HCT116 (cell line): ENCODE measurements at regions not wholly inside any gene's neighbourhood (a gene's known extent, or its start where the extent isn't known, plus 50 kb on each side); places are given as distances from the start of the nearest gene placed in this dataset.

ENCODE experiments used
- ATAC-seq: fragments of 200-7000 bp; cut with Tn5 transposase; 2 replicates; pipeline ENCODE4 v1.9.1; 2020; ENCODE audit warnings: mild to moderate bottlenecking, moderate library complexity
- BruUV-seq: library from RNA; stranded (reverse); fragments of 400-500 nt; replicated peaks from 2 replicates; lab custom pipeline; 2021; lab: Mats Ljungman, UMichigan
- CTCF ChIA-PET: fragments of 300-600 bp; sonication (Branson Sonifier 250); formaldehyde crosslinking; loops from one replicate; lab custom pipeline; 2021; ENCODE audit warnings: antibody characterized with exemption; lab: Charles Lee
- POLR2A ChIA-PET: fragments of 300-600, 350-600 bp; sonication (Branson Sonifier 250); formaldehyde crosslinking; loops from one replicate; lab custom pipeline; 2021; ENCODE audit warnings: antibody characterized with exemption; lab: Charles Lee
- RAD21 ChIA-PET, 2 experiments: fragments of 300-600 bp; sonication (Branson Sonifier 250); formaldehyde crosslinking; loops; one replicate each; lab custom pipeline; 2023; ENCODE audit warnings: low total read pairs in 2 of 2; ENCODE audit not compliant: uncharacterized antibody in 2 of 2, unreplicated experiment in 2 of 2, low non-redundant PET in 1 of 2; lab: Charles Lee
- DNase-seq: peaks from one replicate; pipeline ENCODE4 v3.0.0-alpha.2; 2010; ENCODE audit warnings: low read depth, low spot score
- H2AFZ ChIP-seq: fragments of 200-600 bp; shearing (Covaris generic), sonication (generic); 2 replicates; pipeline ENCODE4 v1.6.1; 2017; ENCODE audit warnings: low read depth, mixed run types, mixed read lengths, antibody characterized with exemption, low read length; ENCODE audit not compliant: poor library complexity, severe bottlenecking
- H3K27ac ChIP-seq: 2 replicates; pipeline ENCODE4 v1.5.1; 2012; ENCODE audit warnings: low read depth, low read length
- H3K27me3 ChIP-seq: fragments of 200-600 bp; sonication (generic); 2 replicates; pipeline ENCODE4 v1.6.1; 2016; ENCODE audit warnings: mixed run types, low read length, mixed read lengths; ENCODE audit not compliant: insufficient read depth
- H3K36me3 ChIP-seq, 2 experiments: fragments of 200-500 bp in 1 of 2; fragments of 200-600 bp in 1 of 2; sonication (Bioruptor generic) in 1 of 2; sonication (generic) in 1 of 2; 2 replicates each; pipeline versions ENCODE4 v1.5.1 to v1.6.1; 2014 to 2016; ENCODE audit warnings: low read length in 2 of 2, inconsistent platforms in 1 of 2, mixed read lengths in 1 of 2, mixed run types in 1 of 2; ENCODE audit not compliant: insufficient read depth in 2 of 2, control insufficient read depth in 1 of 2
- H3K4me1 ChIP-seq, 2 experiments: fragments of 200-600 bp in 1 of 2; sonication (generic) in 1 of 2; 2 replicates each; pipeline versions ENCODE4 v1.5.1 to v1.6.1; 2012 to 2017; ENCODE audit warnings: low read length in 2 of 2, inconsistent platforms in 1 of 2, mild to moderate bottlenecking in 1 of 2, mixed read lengths in 1 of 2, mixed run types in 1 of 2, moderate library complexity in 1 of 2; ENCODE audit not compliant: insufficient read depth in 2 of 2, control insufficient read depth in 1 of 2
- H3K4me2 ChIP-seq: fragments of 200-600 bp; sonication (generic); 2 replicates; pipeline ENCODE4 v1.6.1; 2017; ENCODE audit warnings: mixed run types, low read length, mixed read lengths
- H3K4me3 ChIP-seq, 2 experiments: fragments of 200-600 bp in 1 of 2; sonication (generic) in 1 of 2; replicated peaks in 1 of 2; 2 replicates each; pipeline ENCODE4 v1.5.1; 2011 to 2016; ENCODE audit warnings: low read length in 2 of 2, control low read depth in 1 of 2, low read depth in 1 of 2, mild to moderate bottlenecking in 1 of 2, mixed read lengths in 1 of 2, mixed run types in 1 of 2
- H3K79me2 ChIP-seq: fragments of 200-600 bp; sonication (generic); 2 replicates; pipeline ENCODE4 v1.6.1; 2017; ENCODE audit warnings: mild to moderate bottlenecking, mixed run types, low read length, moderate library complexity, mixed read lengths; ENCODE audit not compliant: insufficient read depth
- H3K9ac ChIP-seq: fragments of 200-600 bp; sonication (generic); 2 replicates; pipeline ENCODE4 v1.6.1; 2016; ENCODE audit warnings: low read length, mixed read lengths
- H3K9me2 ChIP-seq: fragments of 200-600 bp; sonication (generic), shearing (Covaris generic); 2 replicates; pipeline ENCODE4 v1.6.1; 2017; ENCODE audit warnings: mixed run types, mild to moderate bottlenecking, moderate library complexity; ENCODE audit not compliant: insufficient read depth
- H3K9me3 ChIP-seq, 2 experiments: fragments of 200-500 bp in 1 of 2; fragments of 200-600 bp in 1 of 2; sonication (Bioruptor generic) in 1 of 2; sonication (generic) in 1 of 2; 2 replicates each; pipeline ENCODE4 v1.6.1; 2014 to 2017; ENCODE audit warnings: low read length in 2 of 2, mixed read lengths in 2 of 2, inconsistent platforms in 1 of 2, low read depth in 1 of 2, mild to moderate bottlenecking in 1 of 2, mixed run types in 1 of 2, moderate library complexity in 1 of 2; ENCODE audit not compliant: control insufficient read depth in 1 of 2, insufficient read depth in 1 of 2
- H4K20me1 ChIP-seq: fragments of 200-600 bp; sonication (generic), shearing (Covaris generic); 2 replicates; pipeline ENCODE4 v1.6.1; 2017; ENCODE audit warnings: mixed run types, mild to moderate bottlenecking, moderate library complexity; ENCODE audit not compliant: insufficient read depth
- CBX3 ChIP-seq: IDR thresholded peaks from 2 replicates; pipeline ENCODE4 v1.6.1; 2012; ENCODE audit warnings: low read depth
- CEBPB ChIP-seq: IDR thresholded peaks from 2 replicates; pipeline ENCODE4 v1.6.1; 2012; ENCODE audit warnings: low read depth
- EGR1 ChIP-seq: IDR thresholded peaks from 2 replicates; pipeline ENCODE4 v1.6.1; 2012; ENCODE audit warnings: low read depth
- EZH2 ChIP-seq: fragments of 200-600 bp; sonication (generic); IDR thresholded peaks from 2 replicates; pipeline ENCODE4 v1.6.1; 2017; ENCODE audit warnings: antibody characterized with exemption, mixed run types
- FOSL1 ChIP-seq: IDR thresholded peaks from 2 replicates; pipeline ENCODE4 v1.6.1; 2012; ENCODE audit warnings: low read depth
- POLR2A ChIP-seq: IDR thresholded peaks from 2 replicates; pipeline ENCODE4 v1.7.0; 2011; ENCODE audit warnings: borderline replicate concordance; ENCODE audit not compliant: insufficient read depth, insufficient read length; ENCODE audit errors: extremely low read depth
- RAD21 ChIP-seq: IDR thresholded peaks from 2 replicates; pipeline ENCODE4 v1.6.1; 2012; ENCODE audit warnings: low read depth, mild to moderate bottlenecking
- SIN3A ChIP-seq: IDR thresholded peaks from 2 replicates; pipeline ENCODE4 v1.6.1; 2012; ENCODE audit warnings: low read depth
- SP1 ChIP-seq: IDR thresholded peaks from 2 replicates; pipeline ENCODE4 v1.6.1; 2012; ENCODE audit warnings: low read depth
- SRF ChIP-seq: IDR thresholded peaks from 2 replicates; pipeline ENCODE4 v1.6.1; 2012; ENCODE audit warnings: low read depth
- YY1 ChIP-seq: IDR thresholded peaks from 2 replicates; pipeline ENCODE4 v1.6.1; 2011; ENCODE audit warnings: low read length, low read depth, moderate library complexity, mild to moderate bottlenecking; ENCODE audit not compliant: insufficient replicate concordance; ENCODE audit errors: extremely low read depth
- ZFX ChIP-seq: fragments of 450-650 bp; IDR thresholded peaks from 2 replicates; pipeline ENCODE4 v1.6.1; 2017
- ZNF274 ChIP-seq: fragments of 200-500 bp; sonication (Bioruptor generic); IDR thresholded peaks from 2 replicates; pipeline ENCODE4 v1.6.1; 2014; ENCODE audit warnings: mild to moderate bottlenecking, low read depth, low read length, inconsistent platforms
- intact Hi-C: fragments of 100-400 bp; cut with micrococcal nuclease; formaldehyde crosslinking; loops from 2 replicates; pipeline ENCODE4 v1.10.0; 2022
- TF ChIP-seq, protein P1 (sequence below): IDR thresholded peaks from 2 replicates; pipeline ENCODE4 v1.6.1; 2012
- TF ChIP-seq, protein P2 (sequence below): IDR thresholded peaks from 2 replicates; pipeline ENCODE4 v1.6.1; 2012
- TF ChIP-seq, protein P3 (sequence below), 3 experiments: fragments of 200-600 bp in 1 of 3; sonication (generic) in 1 of 3; IDR thresholded peaks in 2 of 3; conservative IDR thresholded peaks in 1 of 3; 2 replicates each; pipeline ENCODE4 v1.5.1; 2012 to 2017; ENCODE audit warnings: low read depth in 2 of 3, low read length in 2 of 3, antibody characterized with exemption in 1 of 3, borderline replicate concordance in 1 of 3, control low read depth in 1 of 3, mild to moderate bottlenecking in 1 of 3, mixed read lengths in 1 of 3, mixed run types in 1 of 3, moderate library complexity in 1 of 3; ENCODE audit not compliant: insufficient read depth in 1 of 3
- TF ChIP-seq, protein P4 (sequence below): IDR thresholded peaks from 2 replicates; pipeline ENCODE4 v1.6.1; 2011; ENCODE audit warnings: mild to moderate bottlenecking, low read length, moderate library complexity; ENCODE audit not compliant: insufficient replicate concordance; ENCODE audit errors: extremely low read depth

DNA sequence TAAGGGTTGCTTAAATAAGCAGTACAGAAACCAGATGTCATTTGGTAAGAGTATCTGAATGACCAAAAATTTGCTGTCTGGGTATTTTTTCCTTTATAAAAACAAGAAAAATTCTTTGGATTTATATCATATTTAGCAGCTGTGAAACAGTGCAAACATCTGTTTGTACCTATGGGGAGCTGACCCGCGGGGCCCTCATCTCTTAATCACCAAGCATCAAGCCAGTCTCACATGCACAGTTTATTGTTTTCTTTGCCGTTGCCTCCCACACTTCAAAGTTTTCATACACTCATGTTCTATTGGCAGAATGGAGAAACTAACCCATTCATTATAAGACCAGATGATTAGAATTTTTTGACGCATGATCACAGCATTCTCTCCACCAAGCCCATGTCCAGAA is 142.2 kb downstream of the BMP4 start:
- no peak overlapping the region for H2AFZ ChIP-seq
- intact Hi-C loops = no loop called here
- DNase-seq (no peak), ATAC-seq (no peak)
- ChIA-PET POLR2A (no interaction called here), CTCF (no interaction called here)
- H4K20me1 ChIP-seq = no peaks in the 10 kb centered on the region
- peaks cover 0 to 11% of the 10 kb centered on the region in 2 experiments; a peak in 3 of 4 replicates for H3K4me1 ChIP-seq
- H3K9ac ChIP-seq = no peak overlapping the region
- no peaks in the 10 kb centered on the region for H3K9me3 ChIP-seq
- H3K27ac ChIP-seq = no peak overlapping the region
- no peaks in the 10 kb centered on the region for H3K27me3 ChIP-seq
- H3K79me2 ChIP-seq = peaks cover 4% of the 10 kb centered on the region; the same call in 1 of the 2 replicates
- no peak overlapping the region for H3K4me2 ChIP-seq
- H3K4me3 ChIP-seq = no peak overlapping the region
- TF ChIP-seq SRF (no peak), EZH2 (no peak), EGR1 (no peak), SP1 (no peak), YY1 (no peak)
- TF ChIP-seq, all 23 proteins: peak for 0
- no TSS peak for BruUV-seq
- Histone ChIP-seq H3K36me3 (no peaks in the 10 kb centered on the region), H3K9me2 (no peaks in the 10 kb centered on the region)
- RAD21 ChIA-PET = no interaction called here

DNA sequence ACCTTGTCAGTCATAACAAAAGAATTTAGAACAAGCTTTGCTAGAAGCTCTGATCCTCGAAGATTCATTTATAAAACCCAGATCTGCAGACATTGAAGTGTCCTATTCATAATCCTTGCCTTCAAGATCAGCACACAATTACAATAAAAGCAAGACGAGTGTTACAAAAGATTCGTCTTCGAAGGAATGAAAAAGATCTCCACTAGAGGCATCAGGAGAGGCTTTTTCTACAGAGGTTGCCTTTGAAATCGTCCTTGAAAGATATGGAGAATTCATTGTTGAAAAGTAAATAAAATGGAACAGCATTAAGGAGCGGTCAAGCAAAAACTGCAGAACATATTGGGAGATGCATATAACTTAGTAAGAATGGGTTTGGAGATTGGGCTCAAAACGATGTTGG is 146.4 kb downstream of the BMP4 start:
- no peaks in the 10 kb centered on the region for H3K9me2 ChIP-seq
- H3K9me3 ChIP-seq = no peaks in the 10 kb centered on the region
- ChIA-PET RAD21 (no interaction called here), CTCF (no interaction called here), POLR2A (no interaction called here)
- no peaks in the 10 kb centered on the region for H3K79me2 ChIP-seq
- H3K4me3 ChIP-seq = no peak overlapping the region
- no peak overlapping the region for H2AFZ ChIP-seq
- ATAC-seq = no peak
- no peak overlapping the region for H3K4me2 ChIP-seq
- H3K4me1 ChIP-seq = peaks cover 7 to 9% of the 10 kb centered on the region in 2 experiments; a peak in 2 of 4 replicates
- no TSS peak for BruUV-seq
- H3K27ac ChIP-seq = no peak overlapping the region
- intact Hi-C loops = no loop called here
- no peaks in the 10 kb centered on the region for H4K20me1 ChIP-seq
- no peak overlapping the region for H3K9ac ChIP-seq
- DNase-seq = no peak
- no peaks in the 10 kb centered on the region for H3K36me3 ChIP-seq
- TF ChIP-seq, protein P1, sequence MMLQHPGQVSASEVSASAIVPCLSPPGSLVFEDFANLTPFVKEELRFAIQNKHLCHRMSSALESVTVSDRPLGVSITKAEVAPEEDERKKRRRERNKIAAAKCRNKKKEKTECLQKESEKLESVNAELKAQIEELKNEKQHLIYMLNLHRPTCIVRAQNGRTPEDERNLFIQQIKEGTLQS = no peak
- no peak for TF ChIP-seq RAD21
- no peak for TF ChIP-seq EZH2
- TF ChIP-seq ZNF274 = no peak
- TF ChIP-seq, protein P2, sequence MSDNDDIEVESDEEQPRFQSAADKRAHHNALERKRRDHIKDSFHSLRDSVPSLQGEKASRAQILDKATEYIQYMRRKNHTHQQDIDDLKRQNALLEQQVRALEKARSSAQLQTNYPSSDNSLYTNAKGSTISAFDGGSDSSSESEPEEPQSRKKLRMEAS = no peak
- TF ChIP-seq FOSL1 = no peak
- no peak for TF ChIP-seq CBX3
- TF ChIP-seq YY1 = no peak
- TF ChIP-seq CEBPB = no peak
- TF ChIP-seq, protein P3, sequence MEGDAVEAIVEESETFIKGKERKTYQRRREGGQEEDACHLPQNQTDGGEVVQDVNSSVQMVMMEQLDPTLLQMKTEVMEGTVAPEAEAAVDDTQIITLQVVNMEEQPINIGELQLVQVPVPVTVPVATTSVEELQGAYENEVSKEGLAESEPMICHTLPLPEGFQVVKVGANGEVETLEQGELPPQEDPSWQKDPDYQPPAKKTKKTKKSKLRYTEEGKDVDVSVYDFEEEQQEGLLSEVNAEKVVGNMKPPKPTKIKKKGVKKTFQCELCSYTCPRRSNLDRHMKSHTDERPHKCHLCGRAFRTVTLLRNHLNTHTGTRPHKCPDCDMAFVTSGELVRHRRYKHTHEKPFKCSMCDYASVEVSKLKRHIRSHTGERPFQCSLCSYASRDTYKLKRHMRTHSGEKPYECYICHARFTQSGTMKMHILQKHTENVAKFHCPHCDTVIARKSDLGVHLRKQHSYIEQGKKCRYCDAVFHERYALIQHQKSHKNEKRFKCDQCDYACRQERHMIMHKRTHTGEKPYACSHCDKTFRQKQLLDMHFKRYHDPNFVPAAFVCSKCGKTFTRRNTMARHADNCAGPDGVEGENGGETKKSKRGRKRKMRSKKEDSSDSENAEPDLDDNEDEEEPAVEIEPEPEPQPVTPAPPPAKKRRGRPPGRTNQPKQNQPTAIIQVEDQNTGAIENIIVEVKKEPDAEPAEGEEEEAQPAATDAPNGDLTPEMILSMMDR (IDR thresholded peaks at IDR 0.05 in 2 of 3, conservative IDR thresholded peaks at IDR 0.05 in 1 of 3; ENCODE audit: borderline replicate concordance in 1 of 3, insufficient read depth in 1 of 3, low read depth in 2 of 3, low read length in 2 of 3) = no peak
- no peak for TF ChIP-seq SIN3A
- no peak for TF ChIP-seq SP1
- TF ChIP-seq ZFX = no peak
- TF ChIP-seq POLR2A = no peak
- TF ChIP-seq, protein P4, sequence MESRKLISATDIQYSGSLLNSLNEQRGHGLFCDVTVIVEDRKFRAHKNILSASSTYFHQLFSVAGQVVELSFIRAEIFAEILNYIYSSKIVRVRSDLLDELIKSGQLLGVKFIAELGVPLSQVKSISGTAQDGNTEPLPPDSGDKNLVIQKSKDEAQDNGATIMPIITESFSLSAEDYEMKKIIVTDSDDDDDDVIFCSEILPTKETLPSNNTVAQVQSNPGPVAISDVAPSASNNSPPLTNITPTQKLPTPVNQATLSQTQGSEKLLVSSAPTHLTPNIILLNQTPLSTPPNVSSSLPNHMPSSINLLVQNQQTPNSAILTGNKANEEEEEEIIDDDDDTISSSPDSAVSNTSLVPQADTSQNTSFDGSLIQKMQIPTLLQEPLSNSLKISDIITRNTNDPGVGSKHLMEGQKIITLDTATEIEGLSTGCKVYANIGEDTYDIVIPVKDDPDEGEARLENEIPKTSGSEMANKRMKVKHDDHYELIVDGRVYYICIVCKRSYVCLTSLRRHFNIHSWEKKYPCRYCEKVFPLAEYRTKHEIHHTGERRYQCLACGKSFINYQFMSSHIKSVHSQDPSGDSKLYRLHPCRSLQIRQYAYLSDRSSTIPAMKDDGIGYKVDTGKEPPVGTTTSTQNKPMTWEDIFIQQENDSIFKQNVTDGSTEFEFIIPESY = no peak
- no peaks in the 10 kb centered on the region for H3K27me3 ChIP-seq
